Hepatocyte (in vitro differentiated cells): ENCODE measurements at regions not wholly inside any gene's neighbourhood (a gene's known extent, or its start where the extent isn't known, plus 50 kb on each side); places are given as distances from the start of the nearest gene placed in this dataset.

Source experiments
- EZH2 ChIP-seq: fragments of 200-600 bp; sonication (generic); IDR thresholded peaks from 2 replicates; pipeline ENCODE4 v1.6.1; 2016; ENCODE audit warnings: antibody characterized with exemption, mild to moderate bottlenecking, borderline replicate concordance
- EZH2phosphoT487 ChIP-seq: fragments of 200-600 bp; sonication (generic); IDR thresholded peaks from one replicate; pipeline ENCODE4 v1.6.1; 2018; ENCODE audit warnings: antibody characterized with exemption, mild to moderate bottlenecking, low read depth, moderate library complexity; ENCODE audit not compliant: unreplicated experiment, severe bottlenecking
- TF ChIP-seq, protein P1 (sequence below): fragments of 200-600 bp; sonication (generic); IDR thresholded peaks from 2 replicates; pipeline ENCODE4 v1.5.1; 2016; ENCODE audit warnings: antibody characterized with exemption, mild to moderate bottlenecking; ENCODE audit not compliant: poor library complexity

DNA sequence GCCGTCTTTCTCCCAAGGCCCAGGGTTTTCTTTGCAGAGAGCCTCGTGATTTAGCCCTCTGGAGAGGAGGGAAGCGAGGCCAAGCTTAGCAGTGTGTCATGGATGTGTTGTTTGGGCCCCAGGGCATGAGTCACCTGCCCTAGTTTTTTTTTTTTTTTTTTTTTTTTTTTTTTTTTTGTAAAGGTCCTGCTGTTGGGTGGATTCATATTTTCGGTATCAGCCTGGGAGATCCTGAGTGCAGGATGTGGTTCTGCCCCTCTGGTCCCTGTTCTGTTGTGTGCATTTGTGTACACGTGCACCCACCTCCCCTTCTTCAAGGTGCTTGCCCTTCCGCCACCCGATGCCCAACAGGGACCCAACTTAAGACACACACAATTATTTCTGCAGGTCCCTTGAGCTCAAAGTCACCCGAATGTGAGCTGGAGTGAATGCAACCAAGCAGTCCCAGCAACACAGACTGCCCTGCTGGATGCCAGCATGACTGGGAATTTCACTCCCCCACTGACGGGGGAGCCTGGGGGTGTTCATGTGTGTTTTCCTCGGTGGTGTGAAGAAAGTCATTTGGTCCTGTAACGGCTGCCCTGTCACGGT lies 265.8 kb upstream of the TNRC6C start:
- TF ChIP-seq, protein P1, sequence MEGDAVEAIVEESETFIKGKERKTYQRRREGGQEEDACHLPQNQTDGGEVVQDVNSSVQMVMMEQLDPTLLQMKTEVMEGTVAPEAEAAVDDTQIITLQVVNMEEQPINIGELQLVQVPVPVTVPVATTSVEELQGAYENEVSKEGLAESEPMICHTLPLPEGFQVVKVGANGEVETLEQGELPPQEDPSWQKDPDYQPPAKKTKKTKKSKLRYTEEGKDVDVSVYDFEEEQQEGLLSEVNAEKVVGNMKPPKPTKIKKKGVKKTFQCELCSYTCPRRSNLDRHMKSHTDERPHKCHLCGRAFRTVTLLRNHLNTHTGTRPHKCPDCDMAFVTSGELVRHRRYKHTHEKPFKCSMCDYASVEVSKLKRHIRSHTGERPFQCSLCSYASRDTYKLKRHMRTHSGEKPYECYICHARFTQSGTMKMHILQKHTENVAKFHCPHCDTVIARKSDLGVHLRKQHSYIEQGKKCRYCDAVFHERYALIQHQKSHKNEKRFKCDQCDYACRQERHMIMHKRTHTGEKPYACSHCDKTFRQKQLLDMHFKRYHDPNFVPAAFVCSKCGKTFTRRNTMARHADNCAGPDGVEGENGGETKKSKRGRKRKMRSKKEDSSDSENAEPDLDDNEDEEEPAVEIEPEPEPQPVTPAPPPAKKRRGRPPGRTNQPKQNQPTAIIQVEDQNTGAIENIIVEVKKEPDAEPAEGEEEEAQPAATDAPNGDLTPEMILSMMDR = no peak
- TF ChIP-seq EZH2 (no peak), EZH2phosphoT487 (no peak)
